MG63 (cell line): ENCODE measurements at regions not wholly inside any gene's neighbourhood (a gene's known extent, or its start where the extent isn't known, plus 50 kb on each side); places are given as distances from the start of the nearest gene placed in this dataset.
A peak's percentile ranks its signal among the peaks of the same experiment; 100 is the strongest.

Experiments used
- DNase-seq: peaks from one replicate; pipeline ENCODE4 v3.0.0-alpha.2; 2020
- H3K27me3 ChIP-seq: fragments of 250-450 bp; sonication (Bioruptor Pico); 2 replicates; pipeline ENCODE4 v1.5.1; 2020; ENCODE audit warnings: mild to moderate bottlenecking, moderate library complexity
- H3K36me3 ChIP-seq: fragments of 250-450 bp; sonication (Bioruptor Pico); 2 replicates; pipeline ENCODE4 v1.5.1; 2020; ENCODE audit warnings: mild to moderate bottlenecking, moderate library complexity
- H3K4me3 ChIP-seq: fragments of 250-450 bp; sonication (Bioruptor Pico); 2 replicates; pipeline ENCODE4 v1.5.1; 2020; ENCODE audit warnings: mild to moderate bottlenecking, moderate library complexity
- H3K9me3 ChIP-seq: fragments of 250-450 bp; sonication (Bioruptor Pico); 2 replicates; pipeline ENCODE4 v1.5.1; 2020; ENCODE audit warnings: mild to moderate bottlenecking, moderate library complexity

- no peak for DNase-seq
- Histone ChIP-seq H3K36me3 (no peaks in the 10 kb centered on the region), H3K4me3 (no peak overlapping the region), H3K9me3 (no peaks in the 10 kb centered on the region), H3K27me3 (no peaks in the 10 kb centered on the region)
Observed at GRCh38 chr19:28914173-28914572, 298.8 kb downstream of the UQCRFS1 start.

- no peak for DNase-seq
- Histone ChIP-seq H3K27me3 (no peaks in the 10 kb centered on the region), H3K4me3 (no peak overlapping the region), H3K9me3 (no peaks in the 10 kb centered on the region), H3K36me3 (no peaks in the 10 kb centered on the region)
Observed at GRCh38 chr19:28913626-28914025, 299.3 kb downstream of the UQCRFS1 start.

GRCh38 chr19:28908941-28909340, 304.0 kb downstream of the UQCRFS1 start:
- no peaks in the 10 kb centered on the region for H3K36me3 ChIP-seq
- H3K9me3 ChIP-seq, result no peaks in the 10 kb centered on the region
- H3K27me3 ChIP-seq, result no peaks in the 10 kb centered on the region; the same call in 1 of the 2 replicates
- DNase-seq, result no peak
- H3K4me3 ChIP-seq, result no peak overlapping the region

- no peak for DNase-seq
- Histone ChIP-seq H3K4me3 (no peak overlapping the region), H3K36me3 (no peaks in the 10 kb centered on the region), H3K27me3 (no peaks in the 10 kb centered on the region; the same call in 1 of the 2 replicates), H3K9me3 (no peaks in the 10 kb centered on the region)
Observed at GRCh38 chr19:28907534-28907933, 305.4 kb downstream of the UQCRFS1 start.

GRCh38 chr19:28905996-28906395, 307.0 kb downstream of the UQCRFS1 start:
- no peaks in the 10 kb centered on the region for H3K9me3 ChIP-seq
- no peak overlapping the region for H3K4me3 ChIP-seq
- no peaks in the 10 kb centered on the region for H3K36me3 ChIP-seq
- no peaks in the 10 kb centered on the region; the same call in 1 of the 2 replicates for H3K27me3 ChIP-seq
- no peak for DNase-seq

- no peak for DNase-seq
- no peaks in the 10 kb centered on the region for H3K9me3 ChIP-seq
- no peak overlapping the region for H3K4me3 ChIP-seq
- no peaks in the 10 kb centered on the region for H3K36me3 ChIP-seq
- H3K27me3 ChIP-seq, result no peaks in the 10 kb centered on the region; the same call in 1 of the 2 replicates
Observed at GRCh38 chr19:28899703-28900102, 313.2 kb downstream of the UQCRFS1 start.

GRCh38 chr19:28898249-28898648, 314.7 kb downstream of the UQCRFS1 start:
- no peaks in the 10 kb centered on the region for H3K9me3 ChIP-seq
- H3K36me3 ChIP-seq, result no peaks in the 10 kb centered on the region
- no peaks in the 10 kb centered on the region for H3K27me3 ChIP-seq
- no peak for DNase-seq
- no peak overlapping the region for H3K4me3 ChIP-seq

- no peak overlapping the region for H3K4me3 ChIP-seq
- no peaks in the 10 kb centered on the region for H3K27me3 ChIP-seq
- DNase-seq, result no peak
- no peaks in the 10 kb centered on the region for H3K36me3 ChIP-seq
- H3K9me3 ChIP-seq, result no peaks in the 10 kb centered on the region
Observed at GRCh38 chr19:28889941-28890670, 322.8 kb downstream of the UQCRFS1 start.

GRCh38 chr19:28887920-28888618, 324.9 kb downstream of the UQCRFS1 start:
- no peaks in the 10 kb centered on the region for H3K36me3 ChIP-seq
- no peak for DNase-seq
- no peaks in the 10 kb centered on the region for H3K9me3 ChIP-seq
- H3K27me3 ChIP-seq, result no peaks in the 10 kb centered on the region
- no peak overlapping the region for H3K4me3 ChIP-seq

GRCh38 chr19:28886708-28887107, 326.2 kb downstream of the UQCRFS1 start:
- Histone ChIP-seq H3K9me3 (no peaks in the 10 kb centered on the region), H3K4me3 (no peak overlapping the region), H3K27me3 (no peaks in the 10 kb centered on the region), H3K36me3 (no peaks in the 10 kb centered on the region)
- no peak for DNase-seq

- H3K9me3 ChIP-seq, result no peaks in the 10 kb centered on the region
- no peaks in the 10 kb centered on the region; the same call in 1 of the 2 replicates for H3K27me3 ChIP-seq
- H3K4me3 ChIP-seq, result no peak overlapping the region
- no peak for DNase-seq
- H3K36me3 ChIP-seq, result no peaks in the 10 kb centered on the region
Observed at GRCh38 chr19:28885965-28886364, 327.0 kb downstream of the UQCRFS1 start.

- Histone ChIP-seq H3K36me3 (no peaks in the 10 kb centered on the region), H3K4me3 (no peak overlapping the region), H3K9me3 (no peaks in the 10 kb centered on the region), H3K27me3 (no peaks in the 10 kb centered on the region; the same call in 1 of the 2 replicates)
- no peak for DNase-seq
Observed at GRCh38 chr19:28884786-28885476, 328.0 kb downstream of the UQCRFS1 start.

- Histone ChIP-seq H3K4me3 (no peak overlapping the region), H3K9me3 (no peaks in the 10 kb centered on the region), H3K27me3 (no peaks in the 10 kb centered on the region; the same call in 1 of the 2 replicates), H3K36me3 (no peaks in the 10 kb centered on the region)
- DNase-seq, result peak; percentile 65
Observed at GRCh38 chr19:28883241-28883693, 329.7 kb downstream of the UQCRFS1 start.

- Histone ChIP-seq H3K27me3 (no peaks in the 10 kb centered on the region; the same call in 1 of the 2 replicates), H3K4me3 (no peak overlapping the region), H3K36me3 (no peaks in the 10 kb centered on the region), H3K9me3 (no peaks in the 10 kb centered on the region)
- DNase-seq, result no peak
Observed at GRCh38 chr19:28882818-28883217, 330.1 kb downstream of the UQCRFS1 start.

GRCh38 chr19:28881616-28882015, 331.3 kb downstream of the UQCRFS1 start:
- no peak for DNase-seq
- Histone ChIP-seq H3K9me3 (no peaks in the 10 kb centered on the region), H3K27me3 (no peaks in the 10 kb centered on the region; the same call in 1 of the 2 replicates), H3K36me3 (no peaks in the 10 kb centered on the region), H3K4me3 (no peak overlapping the region)

GRCh38 chr19:28880735-28881401, 332.1 kb downstream of the UQCRFS1 start:
- no peak overlapping the region for H3K4me3 ChIP-seq
- no peak for DNase-seq
- no peaks in the 10 kb centered on the region for H3K36me3 ChIP-seq
- H3K27me3 ChIP-seq, result peaks cover 1% of the 10 kb centered on the region
- no peaks in the 10 kb centered on the region for H3K9me3 ChIP-seq
